SK-N-SH (cell line): ENCODE measurements at regions not wholly inside any gene's neighbourhood (a gene's known extent, or its start where the extent isn't known, plus 50 kb on each side); places are given as distances from the start of the nearest gene placed in this dataset.

Source experiments
- CTCF ChIA-PET: fragments of 300-600, 350-600 bp; formaldehyde crosslinking; extraction: SDS; loops from one replicate; lab custom pipeline; 2021; lab: Yijun Ruan, JAX
- POLR2A ChIA-PET: fragments of 350-600 bp; sonication (Branson Sonifier 250); formaldehyde crosslinking; extraction: SDS; loops from one replicate; lab custom pipeline; 2020; ENCODE audit warnings: antibody characterized with exemption, inconsistent platforms; lab: Yijun Ruan, JAX
- DNase-seq: peaks from one replicate; pipeline ENCODE4 v3.0.0; 2012
- H2AFZ ChIP-seq: fragments of 200-600 bp; sonication (generic); 2 replicates; pipeline ENCODE4 v1.8.1; 2016; ENCODE audit warnings: antibody characterized with exemption, mild to moderate bottlenecking, low read depth
- H3F3A ChIP-seq: fragments of 200-600 bp; sonication (generic); replicated peaks from 2 replicates; pipeline ENCODE3; 2016; ENCODE audit warnings: antibody characterized with exemption, mild to moderate bottlenecking; ENCODE audit not compliant: insufficient read depth
- H3K27ac ChIP-seq, 2 experiments: fragments of 200-500 bp in 1 of 2; fragments of 200-600 bp in 1 of 2; sonication (Bioruptor generic) in 1 of 2; sonication (generic), shearing (Covaris generic) in 1 of 2; 2 replicates each; pipeline versions ENCODE4 v1.5.1 to v1.6.1; 2014 to 2016; ENCODE audit warnings: low read depth in 2 of 2, inconsistent platforms in 1 of 2, low read length in 1 of 2, mild to moderate bottlenecking in 1 of 2, mixed read lengths in 1 of 2
- H3K27me3 ChIP-seq: fragments of 200-600 bp; sonication (generic), shearing (Covaris generic); 2 replicates; pipeline ENCODE4 v1.6.1; 2016; ENCODE audit warnings: mixed run types; ENCODE audit not compliant: insufficient read depth
- H3K36me3 ChIP-seq, 2 experiments: fragments of 200-500 bp in 1 of 2; fragments of 200-600 bp in 1 of 2; sonication (Bioruptor generic) in 1 of 2; sonication (generic) in 1 of 2; replicated peaks in 1 of 2; 2 replicates each; pipeline versions ENCODE3 to v1.5.1; 2014 to 2016; ENCODE audit warnings: low read length in 1 of 2, mild to moderate bottlenecking in 1 of 2; ENCODE audit not compliant: insufficient read depth in 2 of 2, control insufficient read depth in 1 of 2
- H3K4me1 ChIP-seq, 2 experiments: fragments of 200-500 bp in 1 of 2; fragments of 200-600 bp in 1 of 2; sonication (Bioruptor generic) in 1 of 2; sonication (generic), shearing (Covaris generic) in 1 of 2; 2 replicates each; pipeline versions ENCODE4 v1.5.1 to v1.6.1; 2014 to 2016; ENCODE audit warnings: low read depth in 1 of 2, low read length in 1 of 2, mixed run types in 1 of 2; ENCODE audit not compliant: insufficient read depth in 2 of 2, control insufficient read depth in 1 of 2
- H3K4me2 ChIP-seq: fragments of 200-600 bp; sonication (generic), shearing (Covaris generic); 2 replicates; pipeline ENCODE4 v1.6.1; 2017; ENCODE audit warnings: mixed run types
- H3K4me3 ChIP-seq, 2 experiments: fragments of 200-500 bp in 1 of 2; fragments of 200-600 bp in 1 of 2; sonication (Bioruptor generic) in 1 of 2; sonication (generic), shearing (Covaris generic) in 1 of 2; 2 replicates each; pipeline versions ENCODE4 v1.5.1 to v1.8.1; 2014 to 2016; ENCODE audit warnings: low read depth in 2 of 2, inconsistent platforms in 1 of 2, low read length in 1 of 2, mild to moderate bottlenecking in 1 of 2, mixed read lengths in 1 of 2, moderate library complexity in 1 of 2
- H3K79me2 ChIP-seq: fragments of 200-600 bp; sonication (generic); 2 replicates; pipeline ENCODE4 v1.8.1; 2017; ENCODE audit warnings: mild to moderate bottlenecking; ENCODE audit not compliant: insufficient read depth
- H3K9ac ChIP-seq: fragments of 200-600 bp; sonication (generic); 2 replicates; pipeline ENCODE4 v1.6.1; 2017; ENCODE audit warnings: mixed run types
- H3K9me2 ChIP-seq: fragments of 200-600 bp; sonication (generic); 2 replicates; pipeline ENCODE4 v1.6.1; 2017; ENCODE audit warnings: mixed run types
- H3K9me3 ChIP-seq: fragments of 200-600 bp; sonication (generic); 2 replicates; pipeline ENCODE4 v1.6.1; 2017; ENCODE audit warnings: mixed run types, mild to moderate bottlenecking, moderate library complexity
- H4K20me1 ChIP-seq: fragments of 200-600 bp; sonication (generic); 2 replicates; pipeline ENCODE4 v1.6.1; 2017; ENCODE audit warnings: mild to moderate bottlenecking, mixed run types; ENCODE audit not compliant: insufficient read depth
- CHD2 ChIP-seq: fragments of 150-350 bp; IDR thresholded peaks from 2 replicates; pipeline ENCODE4 v1.6.1; 2018; ENCODE audit warnings: low read length; ENCODE audit not compliant: partially characterized antibody
- EZH2phosphoT487 ChIP-seq: fragments of 200-600 bp; sonication (generic); IDR thresholded peaks from 2 replicates; pipeline ENCODE4 v1.6.1; 2017; ENCODE audit warnings: low read depth, mixed run types, mild to moderate bottlenecking, antibody characterized with exemption, moderate library complexity, borderline replicate concordance
- FOSL2 ChIP-seq: IDR thresholded peaks from 2 replicates; pipeline ENCODE4 v1.4.0; 2012; ENCODE audit warnings: low read depth, mild to moderate bottlenecking, moderate library complexity, borderline replicate concordance
- FOXJ3 ChIP-seq: sonication (generic); formaldehyde crosslinking; IDR thresholded peaks from 2 replicates; pipeline ENCODE4 v1.5.1; 2020; ENCODE audit warnings: mild to moderate bottlenecking, missing genetic modification reagents
- GABPA ChIP-seq: IDR thresholded peaks from 2 replicates; pipeline ENCODE4 v1.4.0; 2012; ENCODE audit warnings: low read depth, mild to moderate bottlenecking
- JUND ChIP-seq: IDR thresholded peaks from 2 replicates; pipeline ENCODE4 v1.4.0; 2012
- MEF2A ChIP-seq: IDR thresholded peaks from 2 replicates; pipeline ENCODE4 v1.4.0; 2012; ENCODE audit warnings: low read depth, borderline replicate concordance
- NFIC ChIP-seq: IDR thresholded peaks from 2 replicates; pipeline ENCODE4 v1.4.0; 2012; ENCODE audit warnings: borderline replicate concordance
- NRF1 ChIP-seq: IDR thresholded peaks from 2 replicates; pipeline ENCODE4 v1.6.1; 2012; ENCODE audit warnings: low read depth, mild to moderate bottlenecking, low read length
- RCOR1 ChIP-seq: fragments of 150-350 bp; IDR thresholded peaks from 2 replicates; pipeline ENCODE4 v1.6.1; 2017; ENCODE audit warnings: antibody characterized with exemption, low read length
- REST ChIP-seq: IDR thresholded peaks from 2 replicates; pipeline ENCODE4 v1.6.1; 2012; ENCODE audit warnings: mild to moderate bottlenecking, low read depth, low read length, moderate library complexity
- RFX5 ChIP-seq: IDR thresholded peaks from 2 replicates; pipeline ENCODE4 v1.6.1; 2012; ENCODE audit warnings: mild to moderate bottlenecking, improper control_type of control experiment, low read length
- SIN3A ChIP-seq: IDR thresholded peaks from 2 replicates; pipeline ENCODE4 v1.6.1; 2012; ENCODE audit warnings: low read depth, mild to moderate bottlenecking, low read length, moderate library complexity, borderline replicate concordance
- TAF1 ChIP-seq: IDR thresholded peaks from 2 replicates; pipeline ENCODE4 v1.6.1; 2012; ENCODE audit warnings: low read depth, mild to moderate bottlenecking, low read length, moderate library complexity, borderline replicate concordance
- TCF12 ChIP-seq: IDR thresholded peaks from 2 replicates; pipeline ENCODE4 v1.4.0; 2012
- USF1 ChIP-seq: IDR thresholded peaks from 2 replicates; pipeline ENCODE4 v1.4.0; 2012; ENCODE audit warnings: low read depth, borderline replicate concordance
- USF2 ChIP-seq: fragments of 150-350 bp; IDR thresholded peaks from 2 replicates; pipeline ENCODE4 v1.6.1; 2017; ENCODE audit warnings: antibody characterized with exemption, low read length, low read depth, borderline replicate concordance
- WGBS: methylation state at CpG from one replicate; pipeline ENCODE4 v1.1.6; 2017; ENCODE audit warnings: low lambda C conversion rate; 5-methylcytosine and 5-hydroxymethylcytosine counted together
- TF ChIP-seq, protein P1 (sequence below): IDR thresholded peaks from 2 replicates; pipeline ENCODE4 v1.4.0; 2012; ENCODE audit warnings: low read depth

DNA sequence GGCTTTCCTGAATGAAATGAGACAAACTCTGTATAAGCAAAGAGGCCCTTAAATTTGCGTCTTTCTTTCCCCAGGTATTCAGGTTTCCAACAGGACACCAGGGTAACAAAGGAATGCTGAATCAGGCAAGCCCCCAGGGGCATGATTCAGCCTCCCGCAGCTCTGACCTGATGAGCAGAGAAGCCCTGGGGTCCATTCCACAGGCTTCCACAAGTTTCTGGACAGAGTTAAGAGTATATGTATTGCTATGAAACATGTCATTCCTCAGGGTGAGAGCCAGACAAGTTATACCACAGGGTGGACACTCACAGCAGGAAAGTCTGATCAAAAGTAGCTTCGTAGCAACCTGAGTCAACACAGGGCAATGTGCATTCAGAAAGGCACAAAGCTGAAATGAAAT is 68.1 kb upstream of the CTNNB1 start (continued):
- TF ChIP-seq USF2, result no peak
- TF ChIP-seq TAF1, result no peak
- no peak for TF ChIP-seq RFX5
- no peak for TF ChIP-seq RCOR1

DNA sequence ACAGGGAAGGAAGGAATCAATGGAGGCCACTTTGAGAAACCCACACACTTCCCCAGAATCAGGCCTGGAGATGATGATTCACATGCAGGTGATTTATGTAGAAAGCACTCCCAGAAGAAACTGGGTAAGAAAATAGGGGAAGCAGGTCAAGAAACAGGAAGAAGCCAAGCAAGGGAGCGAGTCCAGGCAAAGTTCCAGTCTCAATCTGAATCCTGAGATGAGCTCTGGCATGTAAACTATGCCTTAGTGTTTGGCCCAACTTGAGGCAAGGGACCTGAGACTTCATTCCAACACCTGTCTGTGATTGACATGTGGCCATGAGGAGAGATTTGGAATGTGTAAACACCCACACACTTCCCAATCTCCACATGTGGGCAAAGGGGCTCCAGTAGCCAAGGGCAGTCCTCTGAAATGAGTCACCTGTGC is 61.6 kb upstream of the CTNNB1 start:
- ChIA-PET POLR2A (no interaction called here), CTCF (interaction anchor here (1.1 kb wide), 1 partner anchor 40 kb away, joined by 3 read pairs; no protein-coding TSS in a partner anchor)
- DNase-seq, result no peak
- H3K79me2 ChIP-seq, result no peaks in the 10 kb centered on the region
- TF ChIP-seq FOXJ3 (CRISPR knock-in tag) (no peak), MEF2A (no peak), TCF12 (no peak), EZH2phosphoT487 (no peak), GABPA (no peak), REST (no peak), NFIC (no peak), USF1 (no peak), SIN3A (no peak), NRF1 (no peak), CHD2 (no peak), JUND (no peak), FOSL2 (no peak)
- TF ChIP-seq, protein P1, sequence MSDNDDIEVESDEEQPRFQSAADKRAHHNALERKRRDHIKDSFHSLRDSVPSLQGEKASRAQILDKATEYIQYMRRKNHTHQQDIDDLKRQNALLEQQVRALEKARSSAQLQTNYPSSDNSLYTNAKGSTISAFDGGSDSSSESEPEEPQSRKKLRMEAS, result no peak
- H3K4me2 ChIP-seq, result no peak overlapping the region
- H3K4me3 ChIP-seq, result no peak overlapping the region
- H3K9ac ChIP-seq, result no peak overlapping the region
- no peaks in the 10 kb centered on the region for H3K27me3 ChIP-seq
- H3K4me1 ChIP-seq, result no peaks in the 10 kb centered on the region
- no peaks in the 10 kb centered on the region for H4K20me1 ChIP-seq
- H3F3A ChIP-seq, result no peaks in the 10 kb centered on the region
- H3K27ac ChIP-seq, result no peak overlapping the region
- H3K9me2 ChIP-seq, result no peaks in the 10 kb centered on the region
- no peaks in the 10 kb centered on the region for H3K9me3 ChIP-seq
- no peaks in the 10 kb centered on the region for H3K36me3 ChIP-seq
- 9% methylated on average over 1 of the region's 1 CpG for WGBS
- H2AFZ ChIP-seq, result no peak overlapping the region
